SJCRH30 (cell line): ENCODE measurements at regions not wholly inside any gene's neighbourhood (a gene's known extent, or its start where the extent isn't known, plus 50 kb on each side); places are given as distances from the start of the nearest gene placed in this dataset.

Experiments used
- DNase-seq, 2 experiments: peaks; one replicate each; pipeline ENCODE4 v3.0.0-alpha.2; 2015 to 2020
- H3K27ac ChIP-seq: fragments of 250-450 bp; sonication (Bioruptor Pico); 2 replicates; pipeline ENCODE4 v1.5.1; 2020; ENCODE audit warnings: mild to moderate bottlenecking, moderate library complexity
- H3K27me3 ChIP-seq: fragments of 250-450 bp; sonication (Bioruptor Pico); 2 replicates; pipeline ENCODE4 v1.5.1; 2020; ENCODE audit warnings: mild to moderate bottlenecking, moderate library complexity
- H3K36me3 ChIP-seq: fragments of 250-450 bp; sonication (Bioruptor Pico); 2 replicates; pipeline ENCODE4 v1.5.1; 2020; ENCODE audit warnings: mild to moderate bottlenecking, moderate library complexity
- H3K4me1 ChIP-seq: fragments of 250-450 bp; sonication (Bioruptor Pico); 2 replicates; pipeline ENCODE4 v1.5.1; 2020; ENCODE audit warnings: mild to moderate bottlenecking, moderate library complexity
- H3K4me3 ChIP-seq: fragments of 250-450 bp; sonication (Bioruptor Pico); 2 replicates; pipeline ENCODE4 v1.5.1; 2020; ENCODE audit warnings: mild to moderate bottlenecking, moderate library complexity
- H3K9me3 ChIP-seq: fragments of 250-450 bp; sonication (Bioruptor Pico); replicated peaks from 2 replicates; pipeline ENCODE4 v1.5.1; 2020; ENCODE audit warnings: mild to moderate bottlenecking, moderate library complexity

DNA sequence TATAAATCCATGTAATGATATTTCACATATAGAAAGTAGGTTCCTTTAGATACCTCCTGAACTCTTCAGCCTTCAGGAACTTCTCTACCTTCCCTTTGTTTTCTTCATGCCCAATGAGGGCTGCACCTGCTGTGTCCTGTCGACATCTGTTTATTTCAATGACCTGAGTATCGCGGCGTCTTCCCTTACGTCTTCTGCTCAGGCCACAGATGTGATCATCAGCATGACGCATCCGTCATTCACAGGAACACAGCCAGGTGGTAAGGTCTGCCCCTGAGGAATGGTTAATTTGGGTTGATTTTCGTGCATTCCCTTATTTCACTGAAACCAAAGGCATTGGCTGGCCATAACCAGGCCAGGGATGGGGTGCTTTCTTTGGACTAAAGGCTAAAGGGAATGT lies 217.1 kb downstream of the MED10 start:
- H3K4me1 ChIP-seq = no peaks in the 10 kb centered on the region
- H3K4me3 ChIP-seq = no peak overlapping the region
- H3K27ac ChIP-seq = no peak overlapping the region
- no peak for DNase-seq
- no peaks in the 10 kb centered on the region for H3K9me3 ChIP-seq
- H3K36me3 ChIP-seq = no peaks in the 10 kb centered on the region
- H3K27me3 ChIP-seq = no peaks in the 10 kb centered on the region

DNA sequence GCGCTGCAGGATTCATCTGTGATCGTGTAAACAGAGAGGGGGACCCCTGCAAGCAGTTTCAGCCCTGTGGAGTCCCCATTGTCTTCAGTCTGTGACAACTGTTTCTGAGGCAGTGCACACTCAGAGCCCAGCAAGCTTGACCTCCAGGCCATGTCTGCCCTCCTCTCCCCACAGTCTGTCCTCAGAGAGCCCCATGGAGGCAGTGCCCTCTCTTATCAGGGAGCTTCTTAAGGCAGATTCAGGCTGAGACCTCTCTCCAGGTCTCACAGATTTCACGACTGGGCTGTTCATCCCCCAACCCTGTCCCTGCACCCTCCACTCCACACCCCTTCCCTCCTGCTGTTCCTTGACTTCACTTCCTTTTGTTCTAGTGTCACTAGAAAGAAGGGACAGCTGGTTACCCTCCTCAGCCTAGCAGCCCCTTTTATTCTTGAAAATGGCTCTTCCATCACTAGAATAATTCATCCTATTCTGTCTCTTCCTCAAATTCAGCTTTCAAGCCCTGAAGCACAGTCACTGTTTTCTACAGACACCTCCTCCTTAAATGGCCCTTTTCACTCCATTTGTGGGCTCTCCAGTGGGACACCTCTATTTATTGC lies 218.4 kb downstream of the MED10 start:
- Histone ChIP-seq H3K27ac (no peak overlapping the region), H3K36me3 (no peaks in the 10 kb centered on the region), H3K27me3 (no peaks in the 10 kb centered on the region), H3K4me1 (no peaks in the 10 kb centered on the region), H3K4me3 (no peak overlapping the region), H3K9me3 (no peaks in the 10 kb centered on the region)
- DNase-seq = no peak

DNA sequence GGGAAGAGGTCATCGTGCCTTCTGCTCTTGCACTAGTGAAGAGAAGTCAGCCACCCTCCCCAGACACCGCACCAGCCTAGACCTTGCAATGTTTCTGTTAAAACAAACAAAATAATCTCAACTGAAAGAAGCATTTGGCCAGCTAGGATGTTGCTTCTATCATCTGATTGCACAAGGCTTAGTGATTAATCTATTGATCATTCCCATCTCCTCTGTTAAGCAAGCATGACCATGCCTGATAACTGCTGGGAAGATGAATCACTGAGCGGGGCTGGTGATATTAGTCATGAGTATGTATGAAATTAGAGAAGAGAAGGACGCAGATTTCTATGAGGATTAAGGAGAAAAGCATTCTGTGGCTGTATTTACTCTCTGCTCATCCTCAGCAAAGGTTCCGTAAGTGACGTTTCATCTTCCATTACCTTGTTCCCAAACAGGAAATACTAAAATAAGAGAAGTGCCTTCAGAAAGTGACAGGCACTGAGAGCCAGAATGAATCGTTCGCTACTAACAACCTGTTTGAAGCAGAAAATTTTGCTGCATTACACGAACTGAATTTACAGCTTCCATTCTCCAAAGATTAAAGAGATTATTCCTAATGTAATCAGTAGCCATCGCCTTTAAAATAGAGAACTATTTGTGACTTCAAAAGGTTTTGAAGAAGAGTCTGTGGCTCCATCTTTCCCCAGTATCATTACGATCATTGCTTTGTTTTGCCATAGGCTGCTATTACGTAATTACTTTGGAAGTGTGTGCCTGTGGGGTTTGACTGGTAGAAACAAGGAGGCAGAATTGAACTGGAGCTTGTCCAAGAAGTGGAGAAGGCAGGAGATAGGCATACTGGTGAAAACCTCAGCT lies 219.1 kb downstream of the MED10 start:
- no peak overlapping the region for H3K4me3 ChIP-seq
- no peaks in the 10 kb centered on the region for H3K27me3 ChIP-seq
- H3K9me3 ChIP-seq = no peaks in the 10 kb centered on the region
- DNase-seq = no peak
- no peaks in the 10 kb centered on the region for H3K4me1 ChIP-seq
- H3K27ac ChIP-seq = no peak overlapping the region
- H3K36me3 ChIP-seq = no peaks in the 10 kb centered on the region

DNA sequence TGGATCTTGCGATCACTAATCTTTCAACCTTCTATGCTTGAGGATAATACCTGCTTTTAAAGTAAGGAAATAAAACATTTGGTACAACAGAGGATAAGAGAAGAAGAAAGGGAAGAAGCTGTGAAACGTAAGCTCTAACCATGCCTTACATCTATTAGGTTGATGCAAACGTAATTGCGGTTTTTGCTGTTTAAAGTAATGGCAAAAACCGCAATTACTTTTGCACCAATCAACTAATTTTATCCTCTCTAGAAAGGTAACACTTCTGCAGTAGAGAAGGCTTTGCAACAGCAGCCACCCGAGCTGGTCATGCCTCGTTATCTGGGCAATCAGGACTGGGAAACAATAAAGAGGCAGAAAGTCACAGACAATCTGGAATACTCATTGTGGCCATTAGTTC lies 224.1 kb downstream of the MED10 start:
- H3K9me3 ChIP-seq = no peaks in the 10 kb centered on the region
- no peaks in the 10 kb centered on the region for H3K36me3 ChIP-seq
- DNase-seq = no peak
- no peaks in the 10 kb centered on the region for H3K27me3 ChIP-seq
- no peak overlapping the region for H3K4me3 ChIP-seq
- no peaks in the 10 kb centered on the region for H3K4me1 ChIP-seq
- H3K27ac ChIP-seq = no peak overlapping the region

DNA sequence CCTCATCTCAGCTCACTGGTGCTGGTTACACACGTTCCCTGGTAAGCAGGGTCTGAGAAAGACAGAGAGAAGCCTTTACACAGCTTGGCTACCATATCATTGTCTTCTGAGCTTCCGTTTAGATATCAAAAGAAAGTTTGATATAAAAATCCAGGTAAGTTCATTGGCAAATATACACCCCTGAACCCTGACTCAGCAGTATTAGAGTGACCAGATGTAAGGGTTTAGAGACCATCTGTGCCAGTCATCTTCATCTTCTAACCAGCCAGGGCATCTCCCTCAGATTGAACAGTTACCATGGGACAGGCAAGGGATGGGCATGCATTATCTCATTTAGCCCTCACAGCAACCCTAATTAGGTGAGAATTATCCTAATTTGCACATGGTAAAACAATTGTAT lies 232.1 kb downstream of the MED10 start:
- no peak overlapping the region for H3K27ac ChIP-seq
- no peak overlapping the region for H3K4me3 ChIP-seq
- no peaks in the 10 kb centered on the region for H3K36me3 ChIP-seq
- DNase-seq = no peak
- no peaks in the 10 kb centered on the region for H3K9me3 ChIP-seq
- no peaks in the 10 kb centered on the region for H3K4me1 ChIP-seq
- H3K27me3 ChIP-seq = no peaks in the 10 kb centered on the region

DNA sequence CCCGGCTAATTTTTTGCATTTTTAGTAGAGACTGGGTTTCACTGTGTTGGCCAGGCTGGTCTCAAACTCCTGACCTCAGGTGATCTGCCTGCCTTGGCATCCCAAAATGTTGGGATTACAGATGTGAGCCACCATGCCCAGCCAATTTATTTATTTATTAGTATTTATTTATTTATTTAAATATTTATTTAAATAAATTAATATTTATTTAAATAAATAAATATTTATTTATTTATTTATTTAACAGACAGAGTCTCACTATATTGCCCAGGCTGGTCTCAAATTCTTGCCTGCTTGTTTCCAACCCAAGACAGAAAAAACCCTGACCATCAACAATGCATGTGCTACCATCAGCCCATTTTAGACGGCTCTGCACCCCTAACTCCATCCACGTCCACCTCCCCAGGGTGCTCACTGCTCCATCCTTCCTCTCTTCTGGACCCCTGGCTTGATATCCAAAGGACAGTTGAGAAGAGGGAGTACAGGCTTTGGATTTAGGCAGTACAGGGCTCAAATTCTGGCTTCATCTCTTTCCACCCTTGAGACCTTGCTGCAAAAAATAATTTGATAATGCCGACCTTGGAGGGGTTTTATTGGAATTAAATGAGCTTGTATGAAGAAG lies 232.6 kb downstream of the MED10 start:
- no peaks in the 10 kb centered on the region for H3K27me3 ChIP-seq
- no peaks in the 10 kb centered on the region for H3K4me1 ChIP-seq
- no peaks in the 10 kb centered on the region for H3K9me3 ChIP-seq
- no peak for DNase-seq
- H3K36me3 ChIP-seq = no peaks in the 10 kb centered on the region
- H3K27ac ChIP-seq = no peak overlapping the region
- H3K4me3 ChIP-seq = no peak overlapping the region

DNA sequence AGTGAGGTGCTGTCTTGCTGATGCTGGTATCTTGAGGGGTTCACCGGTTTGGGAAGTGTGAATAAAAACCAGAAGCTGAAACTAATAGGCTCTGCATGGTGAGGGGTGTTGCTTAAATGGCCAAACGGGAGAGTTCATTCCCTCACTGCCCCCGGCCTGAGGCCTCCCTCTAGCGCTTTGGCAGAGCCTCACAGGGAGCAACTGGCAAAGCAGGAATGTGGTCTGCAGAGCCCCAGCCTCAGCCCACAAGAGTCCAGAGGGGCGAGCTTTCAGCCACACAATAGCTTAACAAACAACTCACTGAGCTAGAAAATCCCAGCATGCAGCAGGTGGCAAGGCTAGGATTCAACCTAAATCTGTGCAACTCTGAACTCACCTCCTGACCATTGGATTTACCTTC lies 234.8 kb downstream of the MED10 start:
- no peak overlapping the region for H3K27ac ChIP-seq
- H3K36me3 ChIP-seq = no peaks in the 10 kb centered on the region
- no peaks in the 10 kb centered on the region for H3K9me3 ChIP-seq
- H3K27me3 ChIP-seq = no peaks in the 10 kb centered on the region
- no peaks in the 10 kb centered on the region for H3K4me1 ChIP-seq
- H3K4me3 ChIP-seq = no peak overlapping the region
- DNase-seq = no peak

DNA sequence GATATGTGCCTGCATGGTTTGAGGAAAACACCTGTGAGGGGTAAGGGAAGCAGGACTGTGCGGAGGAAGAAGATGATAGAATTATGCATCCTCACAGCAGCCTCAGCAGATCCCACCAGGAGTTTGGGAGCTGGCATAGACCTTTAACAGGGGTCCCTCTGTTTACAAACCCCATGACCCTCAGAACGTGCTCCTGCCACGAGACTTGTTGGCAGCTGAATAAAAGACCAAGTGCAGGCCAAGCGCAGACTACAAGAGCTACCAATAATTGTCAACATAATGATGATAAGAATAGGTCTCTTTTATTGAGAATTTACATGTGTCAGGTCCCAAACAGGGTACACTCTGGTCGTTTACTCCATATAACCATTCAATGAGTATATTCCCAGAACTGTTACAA lies 236.0 kb downstream of the MED10 start:
- Histone ChIP-seq H3K4me3 (no peak overlapping the region), H3K4me1 (no peaks in the 10 kb centered on the region), H3K36me3 (no peaks in the 10 kb centered on the region), H3K27me3 (no peaks in the 10 kb centered on the region), H3K9me3 (no peaks in the 10 kb centered on the region), H3K27ac (no peak overlapping the region)
- no peak for DNase-seq

DNA sequence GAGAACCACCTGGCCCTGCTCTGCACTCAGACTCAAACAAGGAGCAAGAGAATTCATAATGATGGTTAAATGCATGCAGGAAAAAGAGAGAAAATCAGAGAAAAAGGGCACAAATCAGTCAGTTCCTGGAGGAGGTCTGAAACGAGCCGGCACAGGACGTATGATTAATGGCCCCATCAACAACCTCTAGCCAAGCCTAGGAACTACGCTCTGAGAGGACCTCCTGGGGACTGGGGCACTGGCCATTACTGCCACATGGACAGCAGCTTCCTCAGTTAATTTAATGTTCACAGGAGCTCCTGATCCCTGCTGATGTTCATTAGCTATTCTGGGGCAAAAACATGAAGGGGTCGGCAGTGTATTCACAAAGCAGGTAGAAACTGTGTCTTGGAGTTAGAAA lies 238.1 kb downstream of the MED10 start:
- no peaks in the 10 kb centered on the region for H3K27me3 ChIP-seq
- H3K36me3 ChIP-seq = no peaks in the 10 kb centered on the region
- H3K9me3 ChIP-seq = no peaks in the 10 kb centered on the region
- H3K4me3 ChIP-seq = no peak overlapping the region
- no peaks in the 10 kb centered on the region for H3K4me1 ChIP-seq
- H3K27ac ChIP-seq = no peak overlapping the region
- DNase-seq = no peak

DNA sequence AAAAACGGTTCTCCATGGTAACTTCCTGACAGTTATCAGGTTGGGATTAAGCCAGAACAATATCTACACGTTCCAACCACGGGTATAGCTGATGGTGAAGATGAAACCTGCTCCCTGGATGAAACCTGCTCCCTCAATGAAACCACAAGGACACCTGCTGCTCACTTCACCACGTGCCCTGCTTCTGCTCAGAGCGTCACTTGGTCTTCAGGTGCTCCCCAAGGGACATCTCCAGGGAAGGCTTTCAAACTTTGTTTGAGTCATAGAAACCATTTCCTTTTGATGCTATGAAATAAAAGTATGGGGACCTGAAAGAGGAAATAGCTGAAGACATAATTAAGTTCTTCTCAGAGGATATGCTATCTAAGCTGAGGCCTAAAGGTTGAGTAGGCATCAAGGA lies 242.4 kb downstream of the MED10 start:
- Histone ChIP-seq H3K4me1 (no peaks in the 10 kb centered on the region), H3K27ac (no peak overlapping the region)

DNA sequence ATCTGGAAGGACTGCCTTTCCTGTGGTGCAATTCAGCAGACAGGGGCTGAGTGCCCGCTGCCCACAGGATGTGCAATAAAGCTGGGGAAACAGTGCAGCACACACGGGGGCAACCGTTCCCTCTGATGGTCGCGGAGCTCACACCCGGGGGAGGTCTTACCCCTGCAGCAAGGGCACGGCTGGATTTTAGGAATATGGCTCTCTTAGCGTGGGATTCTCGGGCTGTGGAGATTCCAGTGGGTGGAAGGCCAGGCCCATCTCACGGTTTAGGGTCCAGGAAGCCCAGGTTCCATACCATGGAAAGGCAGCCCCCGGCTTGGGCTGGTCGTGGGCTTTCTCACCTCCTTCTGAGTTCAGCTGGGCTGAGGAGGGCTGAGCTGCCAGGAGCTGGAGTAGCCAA lies 244.1 kb downstream of the MED10 start:
- Histone ChIP-seq H3K4me3 (no peak overlapping the region), H3K27me3 (no peaks in the 10 kb centered on the region), H3K27ac (no peak overlapping the region), H3K36me3 (no peaks in the 10 kb centered on the region), H3K9me3 (no peaks in the 10 kb centered on the region), H3K4me1 (no peaks in the 10 kb centered on the region)
- no peak for DNase-seq

More for the DNA sequence above, 242.4 kb downstream of the MED10 start:
- H3K9me3 ChIP-seq = no peaks in the 10 kb centered on the region
- DNase-seq = no peak
- H3K27me3 ChIP-seq = no peaks in the 10 kb centered on the region
- H3K36me3 ChIP-seq = no peaks in the 10 kb centered on the region
- no peak overlapping the region for H3K4me3 ChIP-seq

DNA sequence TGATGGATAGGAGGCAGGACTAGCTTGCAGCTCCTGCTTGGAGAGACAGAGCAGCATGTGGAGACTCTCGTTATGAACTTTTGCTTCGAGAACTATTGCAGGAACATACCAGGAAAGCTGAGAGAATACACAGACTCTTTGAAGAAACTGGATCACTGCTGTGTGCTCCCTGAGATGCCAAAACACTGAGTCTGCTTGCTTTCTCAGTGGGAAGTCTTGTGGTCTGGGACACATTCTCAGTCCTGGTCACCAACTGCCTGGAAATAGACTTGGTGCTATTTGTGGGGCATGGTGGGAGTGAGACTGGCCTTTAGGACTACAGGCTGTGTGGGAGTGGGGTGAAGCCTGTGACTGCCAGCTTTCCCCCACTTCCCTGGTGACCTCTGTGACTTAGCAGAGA lies 252.6 kb downstream of the MED10 start:
- no peak for DNase-seq
- H3K27me3 ChIP-seq = no peaks in the 10 kb centered on the region
- no peaks in the 10 kb centered on the region for H3K4me1 ChIP-seq
- no peak overlapping the region for H3K4me3 ChIP-seq
- no peaks in the 10 kb centered on the region for H3K9me3 ChIP-seq
- no peak overlapping the region for H3K27ac ChIP-seq
- H3K36me3 ChIP-seq = no peaks in the 10 kb centered on the region

DNA sequence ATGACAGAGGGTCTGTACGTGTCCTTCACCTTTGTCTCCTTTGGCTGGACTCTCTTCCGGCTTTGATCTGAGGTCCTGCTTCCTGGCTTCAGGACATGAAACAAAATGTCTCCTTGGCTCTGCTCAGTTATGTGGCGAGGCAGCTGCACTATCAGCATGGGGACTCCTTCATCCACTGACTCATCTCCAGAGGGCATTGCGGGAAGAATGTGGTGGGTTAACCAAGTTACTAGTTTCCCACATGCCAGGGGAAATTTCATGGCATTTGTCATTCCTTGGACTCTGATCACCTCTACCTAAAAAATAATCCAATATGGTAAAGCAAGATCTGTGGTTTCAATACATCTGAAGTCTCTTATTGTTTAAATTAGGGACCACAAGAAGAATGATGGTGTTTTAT lies 259.7 kb downstream of the MED10 start:
- no peaks in the 10 kb centered on the region for H3K4me1 ChIP-seq
- H3K4me3 ChIP-seq = no peak overlapping the region
- H3K27ac ChIP-seq = no peak overlapping the region
- no peak for DNase-seq
- H3K27me3 ChIP-seq = no peaks in the 10 kb centered on the region
- no peaks in the 10 kb centered on the region for H3K36me3 ChIP-seq
- H3K9me3 ChIP-seq = no peaks in the 10 kb centered on the region

DNA sequence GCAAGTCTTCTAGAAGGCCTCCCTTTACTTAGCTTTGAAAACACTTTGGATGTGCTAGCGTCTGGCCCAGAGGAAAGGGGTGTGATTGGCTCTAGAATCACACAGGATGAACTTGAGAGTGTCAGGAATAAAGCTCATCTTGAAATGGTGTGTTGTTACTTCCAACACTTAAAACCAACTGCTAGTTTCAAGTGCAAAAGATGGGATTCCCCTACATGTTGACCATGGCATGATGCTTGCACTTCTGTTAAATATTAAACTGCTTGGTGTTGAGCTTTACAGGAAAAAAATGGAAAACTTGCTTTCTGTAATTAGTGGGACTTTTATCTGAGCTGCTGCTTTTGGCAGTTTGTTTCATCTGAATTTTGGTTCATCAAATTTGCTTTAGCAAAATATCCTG lies 261.1 kb downstream of the MED10 start:
- no peak overlapping the region for H3K27ac ChIP-seq
- no peak overlapping the region for H3K4me3 ChIP-seq
- H3K36me3 ChIP-seq = no peaks in the 10 kb centered on the region
- H3K9me3 ChIP-seq = no peaks in the 10 kb centered on the region
- no peaks in the 10 kb centered on the region for H3K27me3 ChIP-seq
- H3K4me1 ChIP-seq = no peaks in the 10 kb centered on the region
- no peak for DNase-seq

DNA sequence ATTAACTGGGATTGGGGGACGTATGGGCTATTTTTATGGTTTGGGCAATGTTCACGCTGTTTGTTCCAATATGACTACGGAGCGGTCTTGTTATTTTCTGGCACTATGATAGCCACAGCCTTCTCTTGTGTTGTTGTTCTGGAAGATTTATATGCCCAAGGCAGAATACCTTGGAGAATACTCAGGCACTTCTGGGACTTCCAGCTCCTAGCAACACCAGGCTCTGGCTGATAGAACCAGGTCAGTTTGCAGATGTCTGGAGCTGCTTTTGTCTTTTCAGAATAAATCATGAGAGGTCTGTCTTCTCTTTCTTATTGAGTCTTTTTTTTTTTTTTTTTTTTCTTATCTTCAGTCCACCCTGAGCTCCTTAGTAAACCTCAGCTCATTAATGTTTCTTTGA lies 262.5 kb downstream of the MED10 start:
- Histone ChIP-seq H3K9me3 (no peaks in the 10 kb centered on the region), H3K4me1 (no peaks in the 10 kb centered on the region), H3K4me3 (no peak overlapping the region), H3K36me3 (no peaks in the 10 kb centered on the region), H3K27ac (no peak overlapping the region), H3K27me3 (no peaks in the 10 kb centered on the region)
- no peak for DNase-seq
